Transverse colon (tissue), 4 donors: ENCODE measurements at regions not wholly inside any gene's neighbourhood (a gene's known extent, or its start where the extent isn't known, plus 50 kb on each side); places are given as distances from the start of the nearest gene placed in this dataset.
"Not testable (repeated sequence)": the region's sequence is repeated elsewhere in the genome, so short reads cannot be mapped to it uniquely, and the experiment has no call there.

Experiments used
- DNase-seq: peaks from one replicate; pipeline ENCODE4 v3.0.0-alpha.2; 2019
- H3K27ac ChIP-seq, 4 donors: fragments of 200-600 bp; sonication (generic); 2 replicates each; pipeline ENCODE4 v1.5.1; 2016 to 2018; ENCODE audit warnings: inconsistent platforms in 4 of 4
- H3K27me3 ChIP-seq: fragments of 200-600 bp; sonication (generic); 2 replicates; pipeline ENCODE4 v1.5.1; 2017; ENCODE audit warnings: inconsistent platforms
- H3K36me3 ChIP-seq, 4 donors: fragments of 200-600 bp; sonication (generic); 2 replicates each; pipeline ENCODE4 v1.5.1; 2017 to 2019; ENCODE audit warnings: inconsistent platforms in 4 of 4
- H3K4me1 ChIP-seq, 4 donors: fragments of 200-600 bp; sonication (generic); 2 replicates each; pipeline ENCODE4 v1.5.1; 2017 to 2020; ENCODE audit warnings: inconsistent platforms in 4 of 4
- H3K4me3 ChIP-seq, 4 donors: fragments of 200-600 bp; sonication (generic); 1 replicate in 1 of 4; 2 replicates in 3 of 4; pipeline versions ENCODE4 v1.5.1 to v1.6.1; 2017 to 2019; ENCODE audit warnings: inconsistent platforms in 4 of 4
- H3K9me3 ChIP-seq, 2 donors: fragments of 200-600 bp; sonication (generic); 2 replicates each; pipeline ENCODE4 v1.5.1; 2017 to 2019; ENCODE audit warnings: inconsistent platforms in 2 of 2
- EP300 ChIP-seq: sonication (generic); formaldehyde crosslinking; IDR thresholded peaks from one replicate; pipeline ENCODE4 v1.6.1; 2017; ENCODE audit warnings: antibody characterized with exemption, low read depth
- POLR2A ChIP-seq: fragments of 450-650 bp; IDR thresholded peaks from one replicate; pipeline ENCODE4 v1.6.1; 2016; ENCODE audit warnings: antibody characterized with exemption, mild to moderate bottlenecking, moderate library complexity
- POLR2AphosphoS5 ChIP-seq, 3 donors: sonication (generic); formaldehyde crosslinking; IDR thresholded peaks; one replicate each; pipeline ENCODE4 v1.6.1; 2016; ENCODE audit warnings: antibody characterized with exemption in 3 of 3
- WGBS, 2 donors: methylation state at CpG; one replicate each; pipeline ENCODE4 v1.1.5; 2018; ENCODE audit warnings: low coverage in 1 of 2; 5-methylcytosine and 5-hydroxymethylcytosine counted together
- in situ Hi-C, 4 donors: fragments of 200-750 bp; cut with MboI; loops; one replicate each; pipeline versions ENCODE4 v1.15.0 to v1.15.1; 2017; ENCODE audit warnings: low sequenced_read_pairs in 3 of 4, low pct_ligation_motif_present in 1 of 4, low pct_unique_long_range_greater_than_20kb in 1 of 4
- intact Hi-C: fragments of 100-400 bp; cut with DNase I; formaldehyde crosslinking; loops from one replicate; pipeline ENCODE4 v1.15.1; 2023; ENCODE audit warnings: low total_unique reads
- TF ChIP-seq, protein P1 (sequence below), 5 experiments: fragments of 200-600 bp in 3 of 5; fragments of 450-650 bp in 2 of 5; sonication (generic) in 3 of 5; IDR thresholded peaks; 1 replicate in 2 of 5; 2 replicates in 3 of 5; pipeline ENCODE4 v1.5.1; 2016 to 2017; ENCODE audit warnings: antibody characterized with exemption in 5 of 5, inconsistent platforms in 3 of 5, mild to moderate bottlenecking in 2 of 5, moderate library complexity in 1 of 5

- Histone ChIP-seq H3K27me3 (no peaks in the 10 kb centered on the region), H3K4me3 (no peak overlapping the region), H3K36me3 (no peaks in the 10 kb centered on the region), H3K27ac (no peak overlapping the region), H3K4me1 (no peaks in the 10 kb centered on the region), H3K9me3 (no peaks in the 10 kb centered on the region)
- 90 to 95% methylated on average over 2 of the region's 2 CpGs for WGBS, 2 donors
- intact Hi-C loops: no loop called here
- DNase-seq: no peak
- in situ Hi-C loops: no loop called here
- TF ChIP-seq EP300 (no peak), POLR2A (no peak), POLR2AphosphoS5 (IDR thresholded peaks at IDR 0.05) (no peak)
- TF ChIP-seq, protein P1, sequence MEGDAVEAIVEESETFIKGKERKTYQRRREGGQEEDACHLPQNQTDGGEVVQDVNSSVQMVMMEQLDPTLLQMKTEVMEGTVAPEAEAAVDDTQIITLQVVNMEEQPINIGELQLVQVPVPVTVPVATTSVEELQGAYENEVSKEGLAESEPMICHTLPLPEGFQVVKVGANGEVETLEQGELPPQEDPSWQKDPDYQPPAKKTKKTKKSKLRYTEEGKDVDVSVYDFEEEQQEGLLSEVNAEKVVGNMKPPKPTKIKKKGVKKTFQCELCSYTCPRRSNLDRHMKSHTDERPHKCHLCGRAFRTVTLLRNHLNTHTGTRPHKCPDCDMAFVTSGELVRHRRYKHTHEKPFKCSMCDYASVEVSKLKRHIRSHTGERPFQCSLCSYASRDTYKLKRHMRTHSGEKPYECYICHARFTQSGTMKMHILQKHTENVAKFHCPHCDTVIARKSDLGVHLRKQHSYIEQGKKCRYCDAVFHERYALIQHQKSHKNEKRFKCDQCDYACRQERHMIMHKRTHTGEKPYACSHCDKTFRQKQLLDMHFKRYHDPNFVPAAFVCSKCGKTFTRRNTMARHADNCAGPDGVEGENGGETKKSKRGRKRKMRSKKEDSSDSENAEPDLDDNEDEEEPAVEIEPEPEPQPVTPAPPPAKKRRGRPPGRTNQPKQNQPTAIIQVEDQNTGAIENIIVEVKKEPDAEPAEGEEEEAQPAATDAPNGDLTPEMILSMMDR (IDR thresholded peaks at IDR 0.05): no peak
Measured at GRCh38 chr16:72588551-72588950, 416.6 kb upstream of the PMFBP1 start.

- WGBS, 2 donors: 92 to 97% methylated on average over 6 to 9 of the region's 9 CpGs
- H3K4me1 ChIP-seq, DNase-seq, intact Hi-C loops, in situ Hi-C loops, H3K9me3 ChIP-seq, H3K4me3 ChIP-seq, H3K36me3 ChIP-seq, H3K27ac ChIP-seq, H3K27me3 ChIP-seq: not testable (repeated sequence)
Measured at GRCh38 chr16:72578061-72578460, 406.1 kb upstream of the PMFBP1 start.

DNA sequence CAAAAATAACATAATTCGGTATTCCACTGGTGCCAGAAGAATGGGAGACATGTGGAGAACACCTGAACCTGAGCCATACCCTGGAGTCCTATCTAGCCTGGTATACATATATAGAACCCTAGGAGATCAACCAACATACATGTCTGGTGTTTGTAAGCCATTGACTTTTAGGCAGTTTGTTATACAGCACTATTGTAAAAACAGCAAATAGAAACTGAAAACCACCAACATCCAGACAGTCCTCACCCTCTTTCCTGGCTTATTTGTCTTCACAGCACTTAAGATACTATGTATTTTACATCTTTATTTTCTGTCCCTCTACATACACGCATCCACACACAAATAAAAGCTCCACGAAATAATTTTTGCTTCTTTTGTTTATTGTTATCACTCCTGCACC lies 404.2 kb upstream of the PMFBP1 start:
- TF ChIP-seq, protein P1 (IDR thresholded peaks at IDR 0.05): no peak
- TF ChIP-seq POLR2AphosphoS5 (IDR thresholded peaks at IDR 0.05) (no peak), POLR2A (no peak), EP300 (no peak)
- no peak overlapping the region for H3K27ac ChIP-seq
- no peaks in the 10 kb centered on the region for H3K4me1 ChIP-seq
- no peaks in the 10 kb centered on the region for H3K36me3 ChIP-seq
- no peak overlapping the region for H3K4me3 ChIP-seq
- intact Hi-C loops: no loop called here
- in situ Hi-C loops: no loop called here
- H3K27me3 ChIP-seq: no peaks in the 10 kb centered on the region
- 71 to 72% methylated on average over 3 of the region's 3 CpGs for WGBS, 2 donors
- H3K9me3 ChIP-seq: no peaks in the 10 kb centered on the region
- DNase-seq: no peak

DNA sequence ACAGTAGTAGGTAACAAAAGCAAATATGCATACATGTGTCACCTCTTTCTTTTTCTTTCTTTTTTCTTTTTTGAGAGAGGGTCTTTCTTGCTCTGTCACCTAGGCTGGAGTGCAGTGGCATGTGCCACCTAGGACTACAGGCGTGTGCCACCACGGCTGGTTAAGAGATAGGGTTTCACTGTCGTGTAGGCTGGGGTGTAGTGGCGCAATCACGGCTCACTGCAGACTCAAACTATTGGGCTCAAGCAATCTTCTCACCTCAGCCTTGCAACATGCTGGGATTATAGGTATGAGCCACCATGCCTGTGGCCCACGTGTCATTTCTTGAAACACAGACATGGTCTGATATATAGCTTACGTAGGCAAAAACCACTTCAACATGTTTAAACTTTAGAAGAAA lies 397.7 kb upstream of the PMFBP1 start:
- 92 to 100% methylated on average over 2 to 7 of the region's 7 CpGs for WGBS, 2 donors
- intact Hi-C loops (no loop called here), in situ Hi-C loops (no loop called here)
- Histone ChIP-seq H3K27me3 (no peaks in the 10 kb centered on the region), H3K9me3 (no peaks in the 10 kb centered on the region), H3K27ac (no peak overlapping the region), H3K4me1 (peaks cover 0 to 14% (median 4%) of the 10 kb centered on the region in 4 donors), H3K4me3 (no peak overlapping the region), H3K36me3 (no peaks in the 10 kb centered on the region)
- DNase-seq: no peak
- TF ChIP-seq EP300: no peak
- TF ChIP-seq, protein P1 (IDR thresholded peaks at IDR 0.05): no peak
- TF ChIP-seq POLR2AphosphoS5 (IDR thresholded peaks at IDR 0.05): no peak
- no peak for TF ChIP-seq POLR2A

DNA sequence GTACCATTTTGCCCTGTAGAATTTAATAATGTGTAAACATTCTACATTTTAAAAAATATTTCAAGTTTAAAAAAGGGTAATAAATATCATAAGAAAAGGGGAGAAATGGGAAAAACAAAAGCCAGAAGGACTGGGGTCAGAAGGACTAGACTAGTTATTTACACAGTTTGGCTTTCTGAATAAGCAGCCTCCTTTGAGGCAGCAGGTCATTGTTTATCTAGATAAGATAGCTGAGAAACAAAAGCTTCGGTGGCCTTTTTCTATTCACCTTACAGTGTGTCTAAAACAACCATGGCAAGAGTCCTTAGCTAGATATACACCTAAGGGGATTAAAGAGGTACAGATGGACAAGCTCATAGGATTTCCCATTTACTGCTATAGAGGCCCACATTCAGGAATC lies 396.5 kb upstream of the PMFBP1 start:
- 40% methylated on average over 1 of the region's 1 CpG for WGBS, 2 donors
- in situ Hi-C loops (no loop called here), intact Hi-C loops (no loop called here)
- Histone ChIP-seq H3K27ac (no peak overlapping the region), H3K27me3 (no peaks in the 10 kb centered on the region), H3K4me1 (peaks cover 0 to 14% (median 4%) of the 10 kb centered on the region in 4 donors), H3K4me3 (no peak overlapping the region), H3K36me3 (no peaks in the 10 kb centered on the region), H3K9me3 (no peaks in the 10 kb centered on the region)
- TF ChIP-seq POLR2AphosphoS5 (IDR thresholded peaks at IDR 0.05) (no peak), EP300 (no peak), POLR2A (no peak)
- no peak for DNase-seq
